ENCODE measurements at regions not wholly inside any gene's neighbourhood (a gene's known extent, or its start where the extent isn't known, plus 50 kb on each side); places are given as distances from the start of the nearest gene placed in this dataset.

DNA sequence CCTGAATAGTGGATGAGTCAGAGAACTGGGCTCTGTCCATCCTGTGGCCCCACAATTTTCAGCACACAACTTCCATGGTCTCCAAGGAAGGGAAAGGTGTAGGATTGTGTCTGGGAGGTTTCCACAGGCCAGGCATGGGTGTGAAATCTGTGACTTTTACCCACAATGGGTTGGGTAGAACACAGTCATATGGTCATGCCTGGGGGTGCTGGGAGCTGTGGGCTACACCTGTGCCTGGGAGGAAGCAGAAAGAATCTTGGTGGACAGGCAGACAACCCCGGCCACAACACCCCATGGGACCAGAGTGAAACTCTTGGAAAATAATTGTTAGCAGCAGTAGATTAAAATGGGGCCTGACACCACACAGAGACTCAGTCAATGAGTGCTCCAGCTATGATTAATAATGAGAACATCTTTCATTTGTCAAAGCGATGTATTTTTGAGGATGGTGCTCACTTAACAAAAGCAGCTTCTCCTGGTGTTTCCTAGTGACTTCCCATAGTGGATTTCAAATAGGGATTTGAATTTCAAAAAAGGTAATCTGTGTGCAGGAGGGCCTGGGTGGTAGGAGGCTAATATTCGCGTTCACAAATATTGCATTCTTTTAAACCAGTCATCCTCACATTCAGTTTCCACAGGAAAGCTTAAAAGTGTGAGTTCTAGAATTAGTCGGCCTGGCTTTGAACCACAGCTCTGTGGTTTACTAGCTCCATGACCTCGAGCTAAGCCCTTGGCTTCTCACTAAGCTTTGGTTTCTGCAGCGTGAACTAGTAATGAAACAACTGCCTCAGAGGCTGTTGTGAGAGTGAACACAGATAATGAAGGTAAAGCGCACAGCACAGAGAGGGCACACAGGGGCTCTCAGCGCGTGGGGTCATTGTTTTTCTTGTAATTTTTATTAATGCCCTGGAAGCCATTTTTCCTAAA is 89.3 kb upstream of the UQCRFS1 start:
- ATAC-seq = no peak
- H3K4me1 Mint-ChIP-seq = no peaks in the 10 kb centered on the region
- H3K4me3 Mint-ChIP-seq = no peak overlapping the region
- peaks cover 13% of the 10 kb centered on the region for H3K9me3 Mint-ChIP-seq
- no peaks in the 10 kb centered on the region for H3K27me3 Mint-ChIP-seq
- H3K36me3 Mint-ChIP-seq = no peaks in the 10 kb centered on the region
- H3K27ac Mint-ChIP-seq = no peak overlapping the region

DNA sequence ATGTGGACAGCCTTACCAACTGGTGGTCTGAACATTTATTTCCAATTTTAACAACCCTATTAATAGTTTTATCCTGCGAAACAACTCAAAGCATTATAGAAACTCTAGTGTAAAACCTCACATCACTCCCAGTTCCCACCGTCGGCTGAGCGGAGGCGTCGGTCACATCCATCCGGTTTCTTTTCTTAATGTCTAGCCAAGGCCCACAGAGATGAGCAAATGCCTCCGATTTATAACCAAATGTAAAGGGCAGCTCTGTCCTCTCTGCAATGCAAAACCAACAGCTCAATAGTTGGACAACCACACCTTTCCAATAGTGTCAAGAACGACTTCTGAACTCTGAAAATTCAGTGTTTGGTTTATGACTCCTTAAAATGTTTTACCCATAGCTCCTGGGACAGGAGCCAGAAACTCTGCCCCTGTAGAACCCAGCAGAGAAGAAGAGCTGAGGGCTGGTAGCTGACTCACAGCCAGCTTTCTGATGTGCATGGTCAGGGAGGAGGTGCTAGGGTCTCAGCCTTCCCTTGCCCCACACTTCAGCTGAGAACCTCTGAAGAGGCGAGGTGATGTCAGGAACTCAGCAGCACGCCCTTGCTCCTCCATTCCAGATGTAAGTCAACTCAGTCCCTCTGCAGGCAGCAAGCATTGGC is 90.2 kb upstream of the UQCRFS1 start:
- no peaks in the 10 kb centered on the region for H3K36me3 Mint-ChIP-seq
- H3K4me3 Mint-ChIP-seq = no peak overlapping the region
- H3K27ac Mint-ChIP-seq = no peak overlapping the region
- no peaks in the 10 kb centered on the region for H3K4me1 Mint-ChIP-seq
- no peaks in the 10 kb centered on the region for H3K27me3 Mint-ChIP-seq
- H3K9me3 Mint-ChIP-seq = peaks cover 13% of the 10 kb centered on the region
- no peak for ATAC-seq

DNA sequence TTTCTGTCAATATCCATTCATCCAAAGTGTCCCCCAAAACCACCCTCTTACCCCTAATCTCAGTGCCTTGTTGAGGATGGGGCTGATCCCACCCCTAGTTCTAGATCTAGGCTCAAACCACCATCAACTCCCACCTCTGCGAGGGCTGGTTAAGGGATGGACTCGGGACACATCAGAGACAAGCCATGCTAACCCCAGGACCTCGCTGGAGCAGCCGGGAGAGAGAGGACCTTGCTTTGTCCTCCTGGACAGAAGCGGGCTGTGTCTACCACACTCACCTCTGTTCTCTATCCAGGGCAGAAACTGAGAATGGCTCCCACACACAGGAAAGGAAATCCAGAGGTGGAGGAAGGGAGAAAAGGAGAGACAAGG is 90.8 kb upstream of the UQCRFS1 start:
- H3K27me3 Mint-ChIP-seq = peaks cover under 1% of the 10 kb centered on the region
- no peaks in the 10 kb centered on the region for H3K4me1 Mint-ChIP-seq

DNA sequence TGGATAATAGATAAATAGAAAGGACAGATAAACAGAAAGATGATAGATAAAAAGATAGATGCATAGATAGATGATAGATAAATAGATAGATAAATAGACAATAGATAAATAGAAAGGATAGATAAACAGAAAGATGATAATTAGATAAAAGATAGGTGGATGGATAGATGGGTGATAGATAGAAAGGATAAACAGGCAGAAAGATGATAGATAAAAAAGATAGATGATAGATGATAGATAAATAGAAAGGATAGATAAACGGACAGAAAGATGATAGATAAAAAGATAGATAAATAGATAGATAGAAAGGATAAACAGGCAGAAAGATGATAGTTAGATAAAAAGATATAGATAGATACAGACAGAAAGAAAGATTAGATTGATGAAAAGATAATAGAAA is 92.3 kb upstream of the UQCRFS1 start:
- no peak for ATAC-seq
- Mint-ChIP-seq H3K9me3 (peaks cover 13% of the 10 kb centered on the region), H3K27ac (no peak overlapping the region), H3K36me3 (no peaks in the 10 kb centered on the region), H3K27me3 (peaks cover 9% of the 10 kb centered on the region), H3K4me3 (no peak overlapping the region), H3K4me1 (no peaks in the 10 kb centered on the region)

More for the DNA sequence above, 90.8 kb upstream of the UQCRFS1 start:
- no peak for ATAC-seq
- peaks cover 13% of the 10 kb centered on the region for H3K9me3 Mint-ChIP-seq
- no peaks in the 10 kb centered on the region for H3K36me3 Mint-ChIP-seq
- no peak overlapping the region for H3K27ac Mint-ChIP-seq
- H3K4me3 Mint-ChIP-seq = no peak overlapping the region

DNA sequence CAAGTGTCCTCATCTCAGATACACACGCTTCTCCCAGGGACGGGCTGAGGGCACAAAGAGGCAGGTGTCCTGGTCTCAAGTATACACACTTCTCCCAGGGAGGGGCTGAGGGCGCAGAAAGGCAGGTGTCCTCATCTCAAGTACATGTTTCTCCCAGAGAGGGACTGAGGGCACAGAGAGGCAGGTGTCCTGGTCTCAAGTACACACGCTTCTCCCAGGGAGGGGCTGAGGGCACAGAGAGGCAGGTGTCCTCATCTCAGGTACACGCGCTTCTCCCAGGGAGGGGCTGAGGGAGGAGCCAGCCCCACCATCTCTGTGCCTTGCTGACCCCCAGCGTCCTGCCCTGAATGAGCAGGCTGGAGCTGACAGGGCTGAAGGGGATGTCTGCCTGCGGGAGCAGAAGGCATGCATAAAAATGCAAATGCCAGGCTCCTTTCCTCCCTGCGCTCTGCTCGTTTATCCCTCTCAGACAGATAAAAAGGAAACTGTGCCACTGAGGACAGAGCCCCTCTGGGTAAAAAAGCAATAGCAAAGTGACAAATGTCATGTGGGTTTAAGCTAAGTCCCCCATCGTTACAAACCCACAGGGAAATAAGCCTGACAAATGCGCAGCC is 96.1 kb upstream of the UQCRFS1 start:
- no peak for ATAC-seq
- no peak overlapping the region for H3K27ac Mint-ChIP-seq
- H3K4me1 Mint-ChIP-seq = no peaks in the 10 kb centered on the region
- peaks cover 9% of the 10 kb centered on the region for H3K27me3 Mint-ChIP-seq
- no peak overlapping the region for H3K4me3 Mint-ChIP-seq
- H3K36me3 Mint-ChIP-seq = no peaks in the 10 kb centered on the region
- H3K9me3 Mint-ChIP-seq = peaks cover 13% of the 10 kb centered on the region

DNA sequence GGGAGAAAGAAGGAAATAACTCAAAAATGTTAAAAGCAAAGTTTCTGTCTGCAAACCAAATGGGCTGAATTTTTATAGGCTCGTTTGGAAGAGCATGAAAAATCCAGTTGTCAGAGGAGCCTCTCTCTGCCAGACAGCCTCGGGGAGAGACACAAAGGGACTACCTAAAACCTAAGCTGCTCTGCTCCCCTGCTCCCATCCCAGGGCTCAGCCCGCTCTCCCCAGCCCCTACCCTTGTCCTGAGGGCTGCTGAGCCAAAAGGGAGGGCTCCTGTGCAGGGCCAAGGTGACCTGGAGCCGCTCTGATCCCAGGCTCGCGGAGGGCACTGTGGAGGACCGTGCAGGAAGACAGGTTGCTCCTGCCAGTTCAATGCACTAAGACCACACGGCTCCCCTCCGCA is 96.7 kb upstream of the UQCRFS1 start:
- ATAC-seq = no peak
- Mint-ChIP-seq H3K27me3 (peaks cover 9% of the 10 kb centered on the region), H3K9me3 (peaks cover 13% of the 10 kb centered on the region), H3K4me1 (no peaks in the 10 kb centered on the region), H3K27ac (no peak overlapping the region), H3K4me3 (no peak overlapping the region), H3K36me3 (no peaks in the 10 kb centered on the region)

DNA sequence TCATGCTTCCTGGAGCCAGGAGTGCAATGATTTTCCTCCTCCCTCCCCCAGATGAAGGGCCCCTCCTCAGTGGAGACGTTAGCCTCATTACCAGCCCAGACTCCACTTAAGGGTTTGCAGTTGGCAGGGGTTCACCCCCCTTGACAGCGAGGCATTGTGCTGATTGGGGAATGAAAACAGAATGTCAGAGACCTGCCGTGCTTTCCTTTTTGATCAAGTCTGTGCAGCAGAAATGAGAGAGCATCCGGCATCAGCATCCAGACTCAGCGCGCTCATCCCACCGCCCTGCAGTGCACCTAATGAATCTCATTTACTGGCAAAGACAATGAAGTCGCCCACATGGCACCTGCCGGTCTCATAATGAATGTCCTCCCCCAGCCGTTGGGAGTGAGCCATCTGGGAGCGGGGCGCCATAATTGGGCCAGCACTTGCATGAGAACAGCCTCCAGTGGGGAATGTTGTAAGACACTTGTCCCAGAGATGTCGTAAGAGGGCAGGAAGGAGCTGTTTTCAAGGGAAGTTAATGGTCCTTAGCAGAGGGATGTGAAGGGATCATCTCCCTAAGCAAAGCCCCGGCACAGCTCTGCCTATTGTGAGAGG is 98.3 kb upstream of the UQCRFS1 start:
- H3K27me3 Mint-ChIP-seq = peaks cover 9% of the 10 kb centered on the region
- no peak overlapping the region for H3K4me3 Mint-ChIP-seq
- H3K36me3 Mint-ChIP-seq = no peaks in the 10 kb centered on the region
- ATAC-seq = no peak
- H3K27ac Mint-ChIP-seq = no peak overlapping the region
- peaks cover 4% of the 10 kb centered on the region for H3K9me3 Mint-ChIP-seq
- H3K4me1 Mint-ChIP-seq = no peaks in the 10 kb centered on the region

DNA sequence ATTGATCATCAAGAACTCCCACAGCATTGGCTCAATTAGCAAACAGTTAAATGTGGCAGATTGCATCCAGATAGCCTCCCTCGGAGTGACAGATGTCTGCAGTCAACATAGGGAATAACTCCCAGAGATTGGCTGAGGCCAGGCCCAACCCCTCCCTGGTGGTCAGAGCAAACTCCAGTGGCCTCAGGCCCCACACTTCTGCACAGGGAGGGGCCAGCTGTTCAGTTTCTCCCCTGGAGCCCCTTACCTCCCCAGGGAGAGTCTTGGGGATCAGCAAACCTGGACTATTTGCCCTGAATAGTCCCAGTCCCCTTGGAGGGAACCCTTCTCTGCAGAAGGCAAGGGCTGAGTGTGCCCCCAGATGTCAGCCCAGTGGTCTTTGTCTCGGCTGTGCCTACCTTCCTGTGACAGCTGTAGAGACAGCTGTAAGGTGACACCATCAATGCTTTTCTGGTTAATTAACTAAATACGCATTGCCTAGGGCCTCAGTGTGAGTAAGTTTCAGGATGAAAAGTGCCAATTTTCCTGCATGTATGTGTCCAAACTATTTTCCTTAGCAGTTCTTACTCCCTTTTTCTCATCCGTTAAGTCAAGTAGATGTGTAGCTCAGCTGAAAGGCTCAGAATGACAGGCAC is 102.7 kb upstream of the UQCRFS1 start:
- no peaks in the 10 kb centered on the region for H3K4me1 Mint-ChIP-seq
- no peak for ATAC-seq
- no peaks in the 10 kb centered on the region for H3K27me3 Mint-ChIP-seq
- H3K36me3 Mint-ChIP-seq = no peaks in the 10 kb centered on the region
- no peaks in the 10 kb centered on the region for H3K9me3 Mint-ChIP-seq
- no peak overlapping the region for H3K27ac Mint-ChIP-seq
- no peak overlapping the region for H3K4me3 Mint-ChIP-seq

DNA sequence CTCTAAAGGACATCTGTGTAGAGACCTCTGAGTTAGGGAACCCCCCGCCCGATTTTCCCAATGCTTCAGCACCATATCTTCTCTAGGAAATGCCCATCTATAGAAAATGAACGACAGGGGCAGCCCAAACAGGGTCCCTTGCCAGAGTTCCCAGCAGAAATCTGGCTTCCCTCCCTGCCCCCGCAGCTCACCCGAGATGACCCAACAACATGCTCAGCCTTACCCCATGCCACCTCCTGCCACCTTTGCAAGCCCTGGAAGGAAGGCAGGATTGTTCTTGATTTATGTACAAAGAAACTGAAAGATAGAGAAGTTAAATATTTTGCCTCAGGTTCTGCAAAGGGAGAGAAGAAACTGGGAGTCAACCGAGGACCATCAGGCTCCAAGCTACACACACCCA is 105.6 kb upstream of the UQCRFS1 start:
- no peaks in the 10 kb centered on the region for H3K36me3 Mint-ChIP-seq
- no peaks in the 10 kb centered on the region for H3K27me3 Mint-ChIP-seq
- no peak overlapping the region for H3K27ac Mint-ChIP-seq
- no peak for ATAC-seq
- no peaks in the 10 kb centered on the region for H3K4me1 Mint-ChIP-seq
- no peaks in the 10 kb centered on the region for H3K9me3 Mint-ChIP-seq
- no peak overlapping the region for H3K4me3 Mint-ChIP-seq

DNA sequence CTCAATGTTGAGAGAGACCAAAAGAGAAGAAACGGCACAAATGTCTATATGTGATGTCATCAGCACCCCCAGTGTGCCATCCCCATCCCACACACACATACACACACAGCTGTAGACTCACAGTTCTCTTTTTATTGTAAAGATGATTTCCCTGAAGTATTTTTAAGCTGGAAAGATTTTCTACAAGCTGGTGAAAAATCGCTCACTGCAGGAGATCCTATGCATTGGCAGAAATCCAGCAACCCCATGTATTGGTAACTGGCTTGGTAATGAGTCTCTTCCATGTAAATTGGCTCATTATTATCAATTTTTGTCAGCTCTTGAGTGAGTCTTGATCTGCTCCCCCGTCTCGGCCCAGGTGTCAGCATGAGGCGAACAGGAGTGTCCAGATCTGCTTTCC is 107.1 kb upstream of the UQCRFS1 start:
- Mint-ChIP-seq H3K4me3 (no peak overlapping the region), H3K9me3 (no peaks in the 10 kb centered on the region), H3K27me3 (no peaks in the 10 kb centered on the region), H3K27ac (no peak overlapping the region), H3K4me1 (no peaks in the 10 kb centered on the region), H3K36me3 (no peaks in the 10 kb centered on the region)
- ATAC-seq = no peak

DNA sequence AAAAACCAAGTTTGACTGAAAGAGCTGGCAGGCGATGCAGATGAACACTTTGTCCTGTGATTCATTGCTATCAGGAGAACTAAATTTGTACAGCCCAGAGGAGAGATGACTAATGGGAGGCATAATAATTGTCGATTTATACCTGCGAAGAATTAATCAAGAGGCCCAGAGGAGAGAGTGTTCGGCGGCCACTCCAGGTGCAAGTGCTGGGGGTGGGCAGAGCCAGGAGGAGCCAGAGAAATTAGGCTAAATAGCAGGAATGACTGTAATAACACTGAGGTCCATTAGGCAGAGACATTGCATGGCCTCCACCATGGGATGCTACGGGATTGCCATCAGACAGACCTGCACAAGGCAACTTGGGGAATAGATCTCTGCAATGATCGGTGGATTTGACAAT is 107.7 kb upstream of the UQCRFS1 start:
- no peak for ATAC-seq
- no peaks in the 10 kb centered on the region for H3K9me3 Mint-ChIP-seq
- no peaks in the 10 kb centered on the region for H3K4me1 Mint-ChIP-seq
- no peak overlapping the region for H3K27ac Mint-ChIP-seq
- no peaks in the 10 kb centered on the region for H3K36me3 Mint-ChIP-seq
- H3K4me3 Mint-ChIP-seq = no peak overlapping the region
- no peaks in the 10 kb centered on the region for H3K27me3 Mint-ChIP-seq

DNA sequence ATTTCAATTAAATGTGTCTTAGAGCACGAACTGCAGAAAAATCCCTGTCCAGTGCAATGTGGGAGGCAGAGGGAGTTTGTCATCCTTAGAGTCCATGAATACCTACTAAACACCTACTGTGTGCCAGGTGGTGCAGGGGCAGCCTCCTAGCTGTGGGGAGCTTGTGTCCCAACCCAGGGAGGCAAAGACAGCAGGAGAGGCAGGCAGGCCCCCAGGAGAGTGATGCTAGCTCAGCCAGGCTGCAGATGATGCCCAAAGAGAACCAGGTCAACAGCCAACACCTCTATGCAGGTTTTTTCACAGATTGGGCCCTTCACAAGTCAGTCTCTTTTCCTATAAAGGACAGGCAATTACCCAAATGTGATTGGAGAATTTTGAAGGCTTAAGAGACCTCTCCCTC is 108.2 kb upstream of the UQCRFS1 start:
- Mint-ChIP-seq H3K9me3 (no peaks in the 10 kb centered on the region), H3K27me3 (no peaks in the 10 kb centered on the region), H3K4me1 (no peaks in the 10 kb centered on the region), H3K36me3 (no peaks in the 10 kb centered on the region), H3K4me3 (no peak overlapping the region), H3K27ac (no peak overlapping the region)
- no peak for ATAC-seq

DNA sequence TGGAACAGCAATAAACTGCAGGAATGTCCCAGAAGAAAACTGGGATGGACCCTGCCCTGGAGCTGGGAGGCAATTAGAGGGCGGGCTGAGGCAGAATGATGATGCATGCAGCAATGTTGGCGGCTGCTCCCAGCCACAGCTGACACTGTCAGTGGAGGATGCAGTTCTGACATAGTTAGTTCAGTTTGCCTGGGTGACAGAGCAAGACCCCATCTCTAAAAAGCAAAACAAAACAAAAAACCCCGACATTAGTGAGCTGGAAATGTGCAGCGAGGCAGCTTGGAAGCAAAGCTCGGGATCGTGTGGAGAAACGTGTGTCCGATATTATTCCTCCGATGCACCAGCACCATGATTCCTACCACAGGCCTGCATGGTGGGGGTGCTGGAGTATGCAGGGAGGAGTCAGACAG is 110.1 kb upstream of the UQCRFS1 start:
- no peak overlapping the region for H3K27ac Mint-ChIP-seq
- no peak overlapping the region for H3K4me3 Mint-ChIP-seq
- no peak for ATAC-seq
- peaks cover 9% of the 10 kb centered on the region for H3K27me3 Mint-ChIP-seq
- H3K4me1 Mint-ChIP-seq = no peaks in the 10 kb centered on the region
- no peaks in the 10 kb centered on the region for H3K36me3 Mint-ChIP-seq
- peaks cover 9% of the 10 kb centered on the region for H3K9me3 Mint-ChIP-seq

DNA sequence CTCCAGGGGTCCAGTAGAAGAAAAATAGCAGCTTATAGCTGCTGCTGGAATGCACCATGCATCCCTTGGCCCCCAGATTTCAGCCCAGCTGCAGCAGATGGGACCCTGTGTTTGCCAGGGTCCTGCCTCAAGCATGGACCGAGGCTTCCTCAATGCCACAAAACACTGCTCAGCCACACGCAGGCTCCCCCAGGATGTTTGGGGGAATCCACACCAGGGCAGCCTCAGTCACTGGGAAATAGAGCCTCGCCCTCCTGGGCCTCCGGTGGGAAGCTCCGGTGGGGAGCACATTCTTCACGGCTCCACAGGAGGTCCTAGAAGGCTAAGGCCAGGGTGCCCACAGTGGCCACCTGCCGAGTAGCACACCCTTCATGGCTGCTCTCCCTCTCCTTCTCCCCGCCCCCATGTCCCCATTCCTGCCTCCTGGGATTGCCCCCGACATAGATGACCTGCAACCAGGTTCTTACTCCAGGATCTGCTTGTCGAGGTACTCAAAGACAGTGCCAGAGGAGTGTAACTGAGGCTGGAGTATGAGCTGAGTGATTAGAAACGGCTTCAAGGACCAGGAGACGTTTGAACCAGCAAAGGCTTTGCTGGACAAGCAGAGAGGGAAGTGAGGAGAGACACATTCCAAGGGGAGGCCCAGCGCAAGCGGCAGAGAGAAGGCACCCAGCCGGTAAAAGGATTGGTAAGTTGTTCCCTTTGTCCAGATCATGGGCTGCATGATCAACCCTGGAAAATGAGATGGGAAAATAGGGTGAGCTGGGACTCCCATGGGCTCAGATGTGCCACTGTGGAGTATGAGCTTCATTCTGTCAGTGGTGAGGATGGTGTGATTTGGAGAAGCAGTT is 110.7 kb upstream of the UQCRFS1 start:
- H3K4me1 Mint-ChIP-seq = no peaks in the 10 kb centered on the region
- H3K9me3 Mint-ChIP-seq = peaks cover 13% of the 10 kb centered on the region
- H3K27ac Mint-ChIP-seq = no peak overlapping the region
- H3K36me3 Mint-ChIP-seq = no peaks in the 10 kb centered on the region
- no peak overlapping the region for H3K4me3 Mint-ChIP-seq
- peaks cover 9% of the 10 kb centered on the region for H3K27me3 Mint-ChIP-seq
- ATAC-seq = no peak

Measured in stimulated activated memory B cell treated with anti-CD40 and anti-IgM and Interleukin-4, amounts not matched to agents 10 μg/mL and 1 μg/mL and 100 μg/mL, for 72 hours (primary cell).